Fibroblast of lung (primary cell): ENCODE measurements at regions not wholly inside any gene's neighbourhood (a gene's known extent, or its start where the extent isn't known, plus 50 kb on each side); places are given as distances from the start of the nearest gene placed in this dataset.

Experiments
- CTCF ChIP-seq, 2 donors: IDR thresholded peaks in 1 of 2; conservative IDR thresholded peaks in 1 of 2; 1 replicate in 1 of 2; 2 replicates in 1 of 2; pipeline ENCODE4 v1.5.1; 2011 to 2012; ENCODE audit warnings: low read length in 2 of 2, control low read depth in 1 of 2, inconsistent platforms in 1 of 2, low read depth in 1 of 2, mild to moderate bottlenecking in 1 of 2
- EZH2 ChIP-seq: IDR thresholded peaks from 2 replicates; pipeline ENCODE4 v1.5.1; 2012; ENCODE audit warnings: low read length, control low read depth, mild to moderate bottlenecking; ENCODE audit errors: missing control alignments

- TF ChIP-seq CTCF (conservative IDR thresholded peaks at IDR 0.05 in 1 of 2, IDR thresholded peaks at IDR 0.05 in 1 of 2; ENCODE audit: low read depth in 1 of 2, low read length in 2 of 2) (no peak), EZH2 (no peak)
Observed at GRCh38 chr3:1015826-1016225, 77.0 kb upstream of the CNTN6 start.
